ENCODE measurements at regions not wholly inside any gene's neighbourhood (a gene's known extent, or its start where the extent isn't known, plus 50 kb on each side); places are given as distances from the start of the nearest gene placed in this dataset.

- TF ChIP-seq CTCF (IDR thresholded peaks at IDR 0.05), result no peak
- TF ChIP-seq POLR2A (IDR thresholded peaks at IDR 0.05), result no peak
Observed at GRCh38 chr12:87200289-87200979, 828.8 kb downstream of the C12orf50 start.
